BJ (cell line): ENCODE measurements at regions not wholly inside any gene's neighbourhood (a gene's known extent, or its start where the extent isn't known, plus 50 kb on each side); places are given as distances from the start of the nearest gene placed in this dataset.

Experiments used
- CTCF ChIA-PET: fragments of 350-600 bp; formaldehyde crosslinking; extraction: SDS; loops from one replicate; lab custom pipeline; 2021; ENCODE audit warnings: antibody characterized with exemption, inconsistent platforms; lab: Yijun Ruan, JAX
- POLR2A ChIA-PET: fragments of 300-600 bp; sonication (Branson Sonifier 250); formaldehyde crosslinking; extraction: SDS; loops from one replicate; lab custom pipeline; 2021; ENCODE audit warnings: antibody characterized with exemption; lab: Charles Lee
- DNase-seq: peaks from one replicate; pipeline ENCODE4 v3.0.0-alpha.2; 2011; ENCODE audit warnings: low read depth
- H3K27me3 ChIP-seq: 2 replicates; pipeline ENCODE4 v1.6.0; 2011; ENCODE audit warnings: low read length; ENCODE audit not compliant: control insufficient read depth, insufficient read depth
- H3K36me3 ChIP-seq: 2 replicates; pipeline ENCODE4 v1.5.1; 2011; ENCODE audit warnings: low read length; ENCODE audit not compliant: control insufficient read depth, insufficient read depth
- H3K4me3 ChIP-seq: 2 replicates; pipeline ENCODE4 v1.5.1; 2011; ENCODE audit warnings: low read depth, mild to moderate bottlenecking, control low read depth, low read length
- CTCF ChIP-seq: IDR thresholded peaks from 2 replicates; pipeline ENCODE4 v1.5.1; 2011; ENCODE audit warnings: low read depth, mild to moderate bottlenecking, control low read depth, inconsistent platforms, low read length, moderate library complexity; ENCODE audit not compliant: insufficient read depth

GRCh38 chr2:147603876-147604275 is 241.0 kb upstream of the ACVR2A start:
- ChIA-PET CTCF (no interaction called here), POLR2A (no interaction called here)
- TF ChIP-seq CTCF: no peak
- H3K4me3 ChIP-seq: no peak overlapping the region
- no peaks in the 10 kb centered on the region for H3K36me3 ChIP-seq
- no peak for DNase-seq
- H3K27me3 ChIP-seq: no peaks in the 10 kb centered on the region

GRCh38 chr2:147603447-147603846 is 241.4 kb upstream of the ACVR2A start:
- DNase-seq: no peak
- TF ChIP-seq CTCF: no peak
- H3K36me3 ChIP-seq: no peaks in the 10 kb centered on the region
- POLR2A ChIA-PET: no interaction called here
- no peak overlapping the region for H3K4me3 ChIP-seq
- CTCF ChIA-PET: no interaction called here
- H3K27me3 ChIP-seq: no peaks in the 10 kb centered on the region

- Histone ChIP-seq H3K36me3 (no peaks in the 10 kb centered on the region), H3K4me3 (no peak overlapping the region), H3K27me3 (no peaks in the 10 kb centered on the region)
- ChIA-PET CTCF (interaction anchor here (0.6 to 2.5 kb wide), 3 partner anchors 9 to 10 kb away, joined by 4 to 6 read pairs (median 4); no protein-coding TSS in a partner anchor), POLR2A (no interaction called here)
- TF ChIP-seq CTCF: no peak
- DNase-seq: no peak
Measured at GRCh38 chr2:147600646-147601045, 244.2 kb upstream of the ACVR2A start.

GRCh38 chr2:147600223-147600622 is 244.6 kb upstream of the ACVR2A start:
- H3K36me3 ChIP-seq: no peaks in the 10 kb centered on the region
- no peaks in the 10 kb centered on the region for H3K27me3 ChIP-seq
- no peak for TF ChIP-seq CTCF
- ChIA-PET POLR2A (no interaction called here), CTCF (interaction anchor here (1.3 to 2.5 kb wide), 2 partner anchors 9 to 11 kb away, joined by 4 to 6 read pairs; no protein-coding TSS in a partner anchor)
- DNase-seq: no peak
- no peak overlapping the region for H3K4me3 ChIP-seq

DNA sequence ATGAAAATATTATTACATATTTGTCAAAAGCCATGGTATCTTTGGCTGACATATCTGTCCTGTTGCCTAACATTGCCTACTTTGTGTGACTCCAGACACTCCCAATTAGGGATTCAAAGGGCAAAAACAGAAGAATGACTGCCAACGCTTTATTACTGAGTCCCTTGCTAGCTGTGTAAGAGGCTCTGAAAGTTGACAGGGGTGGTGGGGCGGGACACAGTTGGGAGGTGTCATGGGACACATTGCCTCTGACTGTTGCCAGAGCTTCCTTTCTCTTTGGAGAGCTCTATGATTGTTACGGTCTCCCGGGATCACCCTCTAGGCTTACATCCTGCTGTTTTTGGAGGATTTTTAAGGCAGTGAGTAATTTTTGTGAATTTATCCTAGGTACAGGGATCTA is 249.6 kb upstream of the ACVR2A start:
- DNase-seq: no peak
- ChIA-PET POLR2A (no interaction called here), CTCF (interaction anchor here (0.7 kb wide), 1 partner anchor 64 kb away, joined by 3 read pairs; no protein-coding TSS in a partner anchor)
- TF ChIP-seq CTCF: no peak
- H3K36me3 ChIP-seq: no peaks in the 10 kb centered on the region
- H3K27me3 ChIP-seq: no peaks in the 10 kb centered on the region
- H3K4me3 ChIP-seq: no peak overlapping the region
